ENCODE measurements at regions not wholly inside any gene's neighbourhood (a gene's known extent, or its start where the extent isn't known, plus 50 kb on each side); places are given as distances from the start of the nearest gene placed in this dataset.

DNA sequence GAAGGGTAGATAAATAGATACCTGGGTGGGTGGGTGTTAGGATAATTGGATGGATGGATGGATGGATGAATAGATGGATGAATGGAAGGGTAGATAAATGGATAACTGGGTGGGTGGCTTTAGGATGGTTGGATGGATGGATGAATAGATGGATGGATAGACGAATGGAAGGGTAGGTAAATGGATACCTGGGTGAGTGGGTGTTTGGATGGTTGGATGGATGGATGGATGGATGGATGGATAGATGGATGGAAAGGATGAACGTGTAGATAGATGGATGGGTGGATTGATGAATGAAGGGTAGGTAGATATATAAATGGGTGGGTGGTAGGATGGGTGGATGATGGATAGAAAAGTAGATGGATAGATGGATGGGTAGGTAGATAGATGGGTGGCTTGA is 59.8 kb upstream of the RXRA start:
- H3K27me3 ChIP-seq (ENCODE audit: control insufficient read depth in 4 of 4, insufficient read depth in 4 of 4, low read length in 3 of 4) = no peaks in the 10 kb centered on the region
- peaks cover 19 to 85% (median 74%) of the 10 kb centered on the region in 4 donors for H3K4me1 ChIP-seq (ENCODE audit: control insufficient read depth in 4 of 4, insufficient read depth in 4 of 4, low read length in 3 of 4)
- H3K27ac ChIP-seq (ENCODE audit: low read depth in 1 of 2, low read length in 2 of 2) = peak overlapping the region in 1 of 2 donors; percentile 95
- TF ChIP-seq HNF4A (conservative IDR thresholded peaks at IDR 0.05) (no peak), SP1 (IDR thresholded peaks at IDR 0.05) (no peak), MAX (IDR thresholded peaks at IDR 0.05) (no peak), FOXA1 (IDR thresholded peaks at IDR 0.05) (no peak), RAD21 (IDR thresholded peaks at IDR 0.05) (no peak), FOXA2 (IDR thresholded peaks at IDR 0.05) (no peak)
- TF ChIP-seq, protein P1, sequence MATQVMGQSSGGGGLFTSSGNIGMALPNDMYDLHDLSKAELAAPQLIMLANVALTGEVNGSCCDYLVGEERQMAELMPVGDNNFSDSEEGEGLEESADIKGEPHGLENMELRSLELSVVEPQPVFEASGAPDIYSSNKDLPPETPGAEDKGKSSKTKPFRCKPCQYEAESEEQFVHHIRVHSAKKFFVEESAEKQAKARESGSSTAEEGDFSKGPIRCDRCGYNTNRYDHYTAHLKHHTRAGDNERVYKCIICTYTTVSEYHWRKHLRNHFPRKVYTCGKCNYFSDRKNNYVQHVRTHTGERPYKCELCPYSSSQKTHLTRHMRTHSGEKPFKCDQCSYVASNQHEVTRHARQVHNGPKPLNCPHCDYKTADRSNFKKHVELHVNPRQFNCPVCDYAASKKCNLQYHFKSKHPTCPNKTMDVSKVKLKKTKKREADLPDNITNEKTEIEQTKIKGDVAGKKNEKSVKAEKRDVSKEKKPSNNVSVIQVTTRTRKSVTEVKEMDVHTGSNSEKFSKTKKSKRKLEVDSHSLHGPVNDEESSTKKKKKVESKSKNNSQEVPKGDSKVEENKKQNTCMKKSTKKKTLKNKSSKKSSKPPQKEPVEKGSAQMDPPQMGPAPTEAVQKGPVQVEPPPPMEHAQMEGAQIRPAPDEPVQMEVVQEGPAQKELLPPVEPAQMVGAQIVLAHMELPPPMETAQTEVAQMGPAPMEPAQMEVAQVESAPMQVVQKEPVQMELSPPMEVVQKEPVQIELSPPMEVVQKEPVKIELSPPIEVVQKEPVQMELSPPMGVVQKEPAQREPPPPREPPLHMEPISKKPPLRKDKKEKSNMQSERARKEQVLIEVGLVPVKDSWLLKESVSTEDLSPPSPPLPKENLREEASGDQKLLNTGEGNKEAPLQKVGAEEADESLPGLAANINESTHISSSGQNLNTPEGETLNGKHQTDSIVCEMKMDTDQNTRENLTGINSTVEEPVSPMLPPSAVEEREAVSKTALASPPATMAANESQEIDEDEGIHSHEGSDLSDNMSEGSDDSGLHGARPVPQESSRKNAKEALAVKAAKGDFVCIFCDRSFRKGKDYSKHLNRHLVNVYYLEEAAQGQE (IDR thresholded peaks at IDR 0.05) = no peak
- no peaks in the 10 kb centered on the region for H3K9me3 ChIP-seq (ENCODE audit: control insufficient read depth in 4 of 4, low read length in 3 of 4)
- no peak for DNase-seq (ENCODE audit: low spot score)
- WGBS = 96% methylated on average over 2 of the region's 2 CpGs
- H3K36me3 ChIP-seq (ENCODE audit: control insufficient read depth in 4 of 4, insufficient read depth in 3 of 4, low read depth in 1 of 4, low read length in 3 of 4) = no peaks in the 10 kb centered on the region
- no peak overlapping the region for H3K4me3 ChIP-seq (ENCODE audit: low read depth in 1 of 3, low read length in 3 of 3)
- no peak overlapping the region for H3K9ac ChIP-seq (ENCODE audit: low read depth in 1 of 2, low read length in 2 of 2)

- Histone ChIP-seq H3K9ac (ENCODE audit: low read depth in 1 of 2, low read length in 2 of 2) (peak overlapping the region; percentile 47 to 56), H3K36me3 (ENCODE audit: control insufficient read depth in 4 of 4, insufficient read depth in 3 of 4, low read depth in 1 of 4, low read length in 3 of 4) (no peaks in the 10 kb centered on the region), H3K9me3 (ENCODE audit: control insufficient read depth in 4 of 4, low read length in 3 of 4) (no peaks in the 10 kb centered on the region), H3K4me1 (ENCODE audit: control insufficient read depth in 4 of 4, insufficient read depth in 4 of 4, low read length in 3 of 4) (peaks cover 13 to 87% (median 76%) of the 10 kb centered on the region in 4 donors), H3K27me3 (ENCODE audit: control insufficient read depth in 4 of 4, insufficient read depth in 4 of 4, low read length in 3 of 4) (no peaks in the 10 kb centered on the region), H3K27ac (ENCODE audit: low read depth in 1 of 2, low read length in 2 of 2) (peak overlapping the region; percentile 88 to 95), H3K4me3 (ENCODE audit: low read depth in 1 of 3, low read length in 3 of 3) (no peak overlapping the region)
- DNase-seq (ENCODE audit: low spot score) = no peak
- WGBS = 42% methylated on average over 11 of the region's 11 CpGs
- TF ChIP-seq CTCF (IDR thresholded peaks at IDR 0.05; ENCODE audit: low read depth, low read length, missing input control) = peak; percentile 7
- TF ChIP-seq TAF1 (conservative IDR thresholded peaks at IDR 0.05) = no peak
Observed at GRCh38 chr9:134267305-134267880, 58.9 kb upstream of the RXRA start.

DNA sequence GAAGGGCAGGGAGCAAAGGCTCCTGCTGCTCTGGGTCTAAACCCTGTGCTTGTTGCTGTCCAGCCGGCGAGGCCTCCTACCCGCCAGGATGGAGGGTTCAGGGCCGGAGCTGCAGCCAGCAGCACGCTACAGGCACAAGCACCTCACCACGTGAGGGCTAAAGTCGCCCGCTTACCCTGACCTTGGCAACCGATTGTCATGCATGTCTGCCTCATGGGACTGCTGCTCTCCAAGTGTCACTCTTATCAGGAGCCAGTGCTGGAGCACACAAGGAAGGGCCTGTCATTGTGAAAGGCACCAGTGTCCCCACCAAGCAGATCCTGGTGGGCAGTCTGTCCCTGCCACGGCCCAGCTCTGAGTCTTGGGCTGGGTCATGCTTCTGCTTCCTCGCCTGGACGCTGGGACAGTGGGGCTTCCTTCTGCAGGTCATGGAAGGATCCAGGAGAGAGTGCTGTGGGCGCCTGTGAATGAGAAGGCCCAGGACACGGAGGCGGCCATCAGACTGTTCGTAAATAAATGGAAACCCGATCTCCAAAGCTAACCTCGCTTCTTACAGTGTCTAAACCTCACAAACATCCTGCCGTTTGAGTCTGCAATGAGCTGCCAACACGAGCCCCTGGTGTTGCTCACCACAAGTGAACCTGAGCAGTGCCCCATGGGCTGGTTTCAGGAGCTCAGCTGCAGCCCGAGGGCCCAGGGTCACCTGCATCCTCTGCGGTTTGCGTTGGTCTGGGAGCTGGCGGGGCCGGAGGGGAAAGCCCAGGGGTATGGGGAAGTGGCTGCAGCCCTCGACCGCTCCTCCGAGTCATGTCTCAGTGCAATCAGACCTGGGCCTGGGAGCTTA is 58.2 kb upstream of the RXRA start:
- Histone ChIP-seq H3K36me3 (ENCODE audit: control insufficient read depth in 4 of 4, insufficient read depth in 3 of 4, low read depth in 1 of 4, low read length in 3 of 4) (no peaks in the 10 kb centered on the region), H3K4me3 (ENCODE audit: low read depth in 1 of 3, low read length in 3 of 3) (no peak overlapping the region), H3K9ac (ENCODE audit: low read depth in 1 of 2, low read length in 2 of 2) (peak overlapping the region; percentile 78 to 82), H3K9me3 (ENCODE audit: control insufficient read depth in 4 of 4, low read length in 3 of 4) (no peaks in the 10 kb centered on the region), H3K27me3 (ENCODE audit: control insufficient read depth in 4 of 4, insufficient read depth in 4 of 4, low read length in 3 of 4) (no peaks in the 10 kb centered on the region), H3K4me1 (ENCODE audit: control insufficient read depth in 4 of 4, insufficient read depth in 4 of 4, low read length in 3 of 4) (peaks cover 14 to 87% (median 78%) of the 10 kb centered on the region in 4 donors), H3K27ac (ENCODE audit: low read depth in 1 of 2, low read length in 2 of 2) (peak overlapping the region; percentile 88 to 95)
- 48% methylated on average over 28 of the region's 28 CpGs for WGBS
- no peak for DNase-seq (ENCODE audit: low spot score)
- TF ChIP-seq RXRA (IDR thresholded peaks at IDR 0.05) = peak; percentile 94 to 99
- TF ChIP-seq HNF4G (IDR thresholded peaks at IDR 0.05) = peak; percentile 81
- peak; percentile 87 to 95 for TF ChIP-seq HNF4A (conservative IDR thresholded peaks at IDR 0.05)
- TF ChIP-seq CTCF (IDR thresholded peaks at IDR 0.05; ENCODE audit: low read depth, low read length, missing input control) = peak; percentile 10
- TF ChIP-seq, protein P2, sequence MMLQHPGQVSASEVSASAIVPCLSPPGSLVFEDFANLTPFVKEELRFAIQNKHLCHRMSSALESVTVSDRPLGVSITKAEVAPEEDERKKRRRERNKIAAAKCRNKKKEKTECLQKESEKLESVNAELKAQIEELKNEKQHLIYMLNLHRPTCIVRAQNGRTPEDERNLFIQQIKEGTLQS (IDR thresholded peaks at IDR 0.05) = no peak
- TF ChIP-seq MAX (IDR thresholded peaks at IDR 0.05) = peak; percentile 97
- TF ChIP-seq NR2F2 (IDR thresholded peaks at IDR 0.05) = peak; percentile 74
- TF ChIP-seq EGR1 (IDR thresholded peaks at IDR 0.05; ENCODE audit: low read depth in 2 of 2) = no peak
- peak; percentile 61 for TF ChIP-seq FOXA2 (IDR thresholded peaks at IDR 0.05)
